ENCODE measurements at regions not wholly inside any gene's neighbourhood (a gene's known extent, or its start where the extent isn't known, plus 50 kb on each side); places are given as distances from the start of the nearest gene placed in this dataset.

- Histone ChIP-seq H3K79me2 (ENCODE audit: insufficient read depth, low read length) (no peaks in the 10 kb centered on the region), H3K4me2 (ENCODE audit: low read length) (peak overlapping the region; percentile 39), H3K27ac (ENCODE audit: low read depth, low read length, poor library complexity, severe bottlenecking) (peak overlapping the region; percentile 69), H3K27me3 (ENCODE audit: insufficient read depth, low read length) (no peaks in the 10 kb centered on the region), H3K9ac (ENCODE audit: low read length) (peak overlapping the region; percentile 40; the same call in 1 of the 2 replicates), H3K9me3 (ENCODE audit: low read length) (0 out of 2 replicates have a peak, but pooled peaks cover 1% of the 10 kb centered on the region), H3K4me1 (ENCODE audit: insufficient read depth, low read length, severe bottlenecking) (peaks cover 41% of the 10 kb centered on the region), H3K4me3 (ENCODE audit: low read depth, low read length, poor library complexity, severe bottlenecking) (no peak overlapping the region), H4K20me1 (ENCODE audit: insufficient read depth, low read length) (no peaks in the 10 kb centered on the region), H3K9me2 (ENCODE audit: low read depth, low read length) (no peaks in the 10 kb centered on the region), H2AFZ (ENCODE audit: low read length) (peak overlapping the region; percentile 94), H3K36me3 (ENCODE audit: insufficient read depth, low read length) (no peaks in the 10 kb centered on the region), H3F3A (ENCODE audit: insufficient read depth, low read length) (0 out of 2 replicates have a peak, but pooled peaks cover 3% of the 10 kb centered on the region)
- TF ChIP-seq EZH2 (IDR thresholded peaks at IDR 0.05; ENCODE audit: borderline replicate concordance, low read length) (no peak), CTCF (IDR thresholded peaks at IDR 0.05; ENCODE audit: low read length) (no peak)
Observed at GRCh38 chr13:50140581-50141374, 125.5 kb downstream of the KCNRG start.

GRCh38 chr13:50141375-50141975 lies 126.2 kb downstream of the KCNRG start:
- Histone ChIP-seq H3K9me3 (ENCODE audit: low read length) (no peaks in the 10 kb centered on the region), H2AFZ (ENCODE audit: low read length) (peak overlapping the region; percentile 59), H3K79me2 (ENCODE audit: insufficient read depth, low read length) (no peaks in the 10 kb centered on the region), H4K20me1 (ENCODE audit: insufficient read depth, low read length) (no peaks in the 10 kb centered on the region), H3K27me3 (ENCODE audit: insufficient read depth, low read length) (no peaks in the 10 kb centered on the region), H3K9me2 (ENCODE audit: low read depth, low read length) (no peaks in the 10 kb centered on the region), H3K27ac (ENCODE audit: low read depth, low read length, poor library complexity, severe bottlenecking) (peak overlapping the region; percentile 34), H3K4me3 (ENCODE audit: low read depth, low read length, poor library complexity, severe bottlenecking) (no peak overlapping the region), H3K36me3 (ENCODE audit: insufficient read depth, low read length) (no peaks in the 10 kb centered on the region), H3K4me2 (ENCODE audit: low read length) (peak overlapping the region; percentile 39; the same call in 1 of the 2 replicates), H3K4me1 (ENCODE audit: insufficient read depth, low read length, severe bottlenecking) (peaks cover 41% of the 10 kb centered on the region), H3F3A (ENCODE audit: insufficient read depth, low read length) (0 out of 2 replicates have a peak, but pooled peaks cover 3% of the 10 kb centered on the region), H3K9ac (ENCODE audit: low read length) (peak overlapping the region; percentile 18; the same call in 1 of the 2 replicates)
- TF ChIP-seq EZH2 (IDR thresholded peaks at IDR 0.05; ENCODE audit: borderline replicate concordance, low read length) (no peak), CTCF (IDR thresholded peaks at IDR 0.05; ENCODE audit: low read length) (no peak)

GRCh38 chr13:50144246-50145160 lies 129.3 kb downstream of the KCNRG start:
- H3K4me2 ChIP-seq (ENCODE audit: low read length) = no peak overlapping the region
- no peak overlapping the region for H2AFZ ChIP-seq (ENCODE audit: low read length)
- peaks cover 40% of the 10 kb centered on the region for H3K4me1 ChIP-seq (ENCODE audit: insufficient read depth, low read length, severe bottlenecking)
- H3K27me3 ChIP-seq (ENCODE audit: insufficient read depth, low read length) = no peaks in the 10 kb centered on the region
- TF ChIP-seq EZH2 (IDR thresholded peaks at IDR 0.05; ENCODE audit: borderline replicate concordance, low read length) (no peak), CTCF (IDR thresholded peaks at IDR 0.05; ENCODE audit: low read length) (no peak)
- no peak overlapping the region for H3K4me3 ChIP-seq (ENCODE audit: low read depth, low read length, poor library complexity, severe bottlenecking)
- peak overlapping the region; percentile 55 for H3K27ac ChIP-seq (ENCODE audit: low read depth, low read length, poor library complexity, severe bottlenecking)
- H3K79me2 ChIP-seq (ENCODE audit: insufficient read depth, low read length) = no peaks in the 10 kb centered on the region
- no peaks in the 10 kb centered on the region for H3K9me2 ChIP-seq (ENCODE audit: low read depth, low read length)
- peaks cover 3% of the 10 kb centered on the region; the same call in 1 of the 2 replicates for H3F3A ChIP-seq (ENCODE audit: insufficient read depth, low read length)
- no peak overlapping the region for H3K9ac ChIP-seq (ENCODE audit: low read length)
- no peaks in the 10 kb centered on the region for H3K36me3 ChIP-seq (ENCODE audit: insufficient read depth, low read length)
- H3K9me3 ChIP-seq (ENCODE audit: low read length) = no peaks in the 10 kb centered on the region
- no peaks in the 10 kb centered on the region for H4K20me1 ChIP-seq (ENCODE audit: insufficient read depth, low read length)

Data from OCI-LY1 (cell line).